Effector memory CD4-positive, alpha-beta T cell (primary cell): ENCODE measurements at regions not wholly inside any gene's neighbourhood (a gene's known extent, or its start where the extent isn't known, plus 50 kb on each side); places are given as distances from the start of the nearest gene placed in this dataset.

Experiments used
- DNase-seq, 3 donors: peaks; one replicate each; pipeline ENCODE4 v3.0.0-alpha.2; 2020
- H3K27ac ChIP-seq: 2 replicates; pipeline ENCODE4 v1.7.0; 2013; ENCODE audit warnings: mild to moderate bottlenecking, low read length, moderate library complexity; ENCODE audit not compliant: insufficient read depth, poor library complexity, severe bottlenecking
- H3K27me3 ChIP-seq: replicated peaks from 2 replicates; pipeline ENCODE4 v1.7.0; 2013; ENCODE audit warnings: mild to moderate bottlenecking, low read length; ENCODE audit not compliant: insufficient read depth, control insufficient read depth, poor library complexity, severe bottlenecking
- H3K36me3 ChIP-seq: 2 replicates; pipeline ENCODE4 v1.7.0; 2013; ENCODE audit warnings: mild to moderate bottlenecking, low read length, moderate library complexity; ENCODE audit not compliant: control insufficient read depth, insufficient read depth
- H3K4me1 ChIP-seq: 2 replicates; pipeline ENCODE4 v1.7.0; 2013; ENCODE audit warnings: low read length, mild to moderate bottlenecking; ENCODE audit not compliant: control insufficient read depth, insufficient read depth, poor library complexity, severe bottlenecking
- H3K4me3 ChIP-seq: 2 replicates; pipeline ENCODE4 v1.7.0; 2013; ENCODE audit warnings: low read length, low read depth, mild to moderate bottlenecking; ENCODE audit not compliant: insufficient read depth, poor library complexity, severe bottlenecking
- H3K9me3 ChIP-seq: 2 replicates; pipeline ENCODE4 v1.7.0; 2013; ENCODE audit warnings: mild to moderate bottlenecking, low read length, moderate library complexity; ENCODE audit not compliant: control insufficient read depth

DNA sequence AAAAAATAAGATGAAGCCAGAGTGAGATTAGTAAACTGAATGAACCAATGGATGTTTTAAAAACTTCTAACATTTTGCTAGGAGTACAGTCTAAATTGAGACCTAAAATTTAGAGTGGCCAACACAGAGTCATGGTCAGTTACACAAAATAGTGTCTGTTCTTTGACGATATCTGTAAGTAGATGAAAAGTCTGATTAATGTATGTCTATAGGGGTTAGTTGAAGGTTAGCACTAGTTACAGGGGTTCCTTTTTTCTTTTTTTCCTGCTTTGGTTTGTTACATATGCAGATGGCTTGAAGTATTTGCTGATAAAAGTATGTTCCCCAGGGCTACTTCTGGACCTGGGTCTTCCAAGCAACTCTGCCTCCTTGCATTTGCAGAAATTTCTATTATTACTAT is 90.1 kb upstream of the MTPN start:
- H3K9me3 ChIP-seq: no peaks in the 10 kb centered on the region
- H3K4me1 ChIP-seq: no peaks in the 10 kb centered on the region
- H3K4me3 ChIP-seq: no peak overlapping the region
- H3K27me3 ChIP-seq: no peaks in the 10 kb centered on the region
- H3K27ac ChIP-seq: no peak overlapping the region
- DNase-seq: no peak
- no peaks in the 10 kb centered on the region for H3K36me3 ChIP-seq

DNA sequence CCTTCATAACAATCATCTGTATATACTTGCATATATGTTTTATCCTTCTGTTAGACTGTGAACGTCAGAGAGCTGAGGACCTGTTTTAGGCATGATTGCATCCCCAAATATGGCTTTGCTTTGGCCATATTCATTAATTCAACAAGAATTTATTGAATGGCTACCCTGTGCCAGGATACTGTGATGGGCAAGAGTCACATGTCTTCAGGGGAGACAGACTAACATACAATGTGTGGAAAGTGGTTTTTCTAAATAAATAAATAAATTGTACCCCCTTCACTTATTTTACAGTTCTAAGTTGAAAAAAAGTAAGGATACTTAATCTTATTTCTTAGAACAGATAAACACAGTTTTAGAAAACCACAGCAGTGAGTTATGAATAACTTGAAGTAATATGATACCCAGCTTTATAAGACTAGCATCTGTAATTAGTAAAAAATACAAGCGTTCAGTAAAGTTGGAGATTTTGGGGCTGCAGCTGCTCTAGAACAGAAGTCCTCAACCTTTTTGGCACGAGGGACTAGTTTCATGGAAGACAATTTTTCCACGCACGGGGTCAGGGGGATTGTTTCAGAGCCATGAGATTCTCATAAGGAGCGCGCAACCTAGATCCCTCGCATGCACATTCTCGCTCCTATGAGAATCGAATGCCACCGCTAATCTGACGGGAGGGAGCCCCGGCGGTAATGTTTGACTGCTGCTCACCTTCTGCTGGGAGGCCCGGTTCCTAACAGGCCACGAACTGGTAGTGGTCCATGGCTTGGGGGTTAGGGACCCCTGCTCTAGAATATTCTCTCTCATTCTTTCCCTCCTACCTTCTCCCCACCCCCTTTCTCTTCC is 89.4 kb upstream of the MTPN start:
- Histone ChIP-seq H3K9me3 (no peaks in the 10 kb centered on the region), H3K4me3 (no peak overlapping the region), H3K4me1 (no peaks in the 10 kb centered on the region), H3K27ac (no peak overlapping the region), H3K36me3 (no peaks in the 10 kb centered on the region), H3K27me3 (no peaks in the 10 kb centered on the region)
- no peak for DNase-seq

DNA sequence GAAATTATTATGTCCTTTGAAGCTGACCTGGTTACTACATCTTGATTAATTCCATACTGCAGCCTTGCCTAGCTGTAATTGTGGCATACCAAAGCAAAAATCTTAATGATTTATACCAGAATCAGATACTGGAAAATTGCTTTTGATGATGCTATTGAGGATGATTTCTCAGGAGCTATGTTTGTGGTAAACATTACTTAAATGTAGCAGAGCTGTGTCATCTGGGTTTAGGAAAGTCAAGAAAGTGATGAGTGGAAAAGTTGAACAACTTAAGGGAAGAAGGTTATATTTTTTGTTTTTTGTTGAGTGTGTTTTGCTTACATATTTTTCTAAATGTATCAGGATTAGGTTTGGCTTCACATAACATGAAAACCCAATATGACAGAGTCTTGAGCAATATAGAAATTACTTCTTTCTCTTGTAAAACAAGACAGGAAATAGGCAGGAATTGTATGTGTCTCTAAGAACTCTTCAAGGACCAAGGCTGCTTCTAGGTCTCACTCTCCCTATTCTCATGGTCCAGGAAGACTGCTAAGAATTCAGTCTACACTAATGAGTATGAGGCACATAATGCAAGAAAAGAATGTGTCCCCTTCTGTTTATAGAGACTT is 87.6 kb upstream of the MTPN start:
- H3K36me3 ChIP-seq: no peaks in the 10 kb centered on the region
- H3K4me1 ChIP-seq: no peaks in the 10 kb centered on the region
- no peaks in the 10 kb centered on the region for H3K27me3 ChIP-seq
- DNase-seq: no peak
- H3K9me3 ChIP-seq: no peaks in the 10 kb centered on the region
- H3K27ac ChIP-seq: no peak overlapping the region
- no peak overlapping the region for H3K4me3 ChIP-seq

DNA sequence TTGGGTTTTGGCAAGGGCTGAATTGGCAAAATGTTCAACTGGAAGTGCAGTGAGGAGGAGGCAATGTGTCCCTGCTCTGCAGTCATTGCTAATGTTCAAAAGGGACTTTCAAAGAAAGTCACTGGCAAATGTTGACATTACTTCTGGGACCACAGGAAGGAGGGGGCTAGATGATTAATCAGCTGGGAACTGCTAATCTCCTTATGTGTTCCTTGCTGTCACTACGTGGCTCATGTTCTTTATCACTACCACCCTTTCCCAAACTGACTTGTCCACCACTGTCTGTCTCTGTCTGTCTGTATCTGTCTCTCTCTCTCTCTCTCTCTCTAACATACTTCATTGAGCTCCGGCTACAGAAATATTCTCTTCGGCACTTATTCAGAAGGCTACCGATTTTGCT is 86.9 kb upstream of the MTPN start:
- Histone ChIP-seq H3K4me1 (no peaks in the 10 kb centered on the region), H3K27me3 (no peaks in the 10 kb centered on the region), H3K9me3 (no peaks in the 10 kb centered on the region), H3K27ac (no peak overlapping the region), H3K36me3 (no peaks in the 10 kb centered on the region), H3K4me3 (no peak overlapping the region)
- no peak for DNase-seq

DNA sequence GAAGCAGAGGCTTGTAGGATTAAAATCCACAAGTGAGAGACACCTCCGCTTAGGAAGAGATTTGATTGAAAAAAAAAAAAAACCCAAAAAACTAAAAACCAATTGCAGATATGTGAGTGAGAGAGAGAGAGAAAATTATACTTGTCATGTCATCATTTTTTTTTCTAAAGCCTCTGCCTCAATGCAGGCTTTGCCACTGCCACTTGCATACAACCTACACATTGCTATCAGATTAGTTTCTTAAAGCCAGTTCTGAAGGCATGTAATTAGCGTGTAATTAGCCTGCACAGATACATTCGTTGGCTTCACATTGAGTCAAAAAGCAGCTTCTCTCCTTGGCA is 86.1 kb upstream of the MTPN start:
- Histone ChIP-seq H3K4me1 (no peaks in the 10 kb centered on the region), H3K4me3 (no peak overlapping the region), H3K9me3 (no peaks in the 10 kb centered on the region), H3K36me3 (no peaks in the 10 kb centered on the region), H3K27ac (no peak overlapping the region), H3K27me3 (no peaks in the 10 kb centered on the region)
- no peak for DNase-seq

DNA sequence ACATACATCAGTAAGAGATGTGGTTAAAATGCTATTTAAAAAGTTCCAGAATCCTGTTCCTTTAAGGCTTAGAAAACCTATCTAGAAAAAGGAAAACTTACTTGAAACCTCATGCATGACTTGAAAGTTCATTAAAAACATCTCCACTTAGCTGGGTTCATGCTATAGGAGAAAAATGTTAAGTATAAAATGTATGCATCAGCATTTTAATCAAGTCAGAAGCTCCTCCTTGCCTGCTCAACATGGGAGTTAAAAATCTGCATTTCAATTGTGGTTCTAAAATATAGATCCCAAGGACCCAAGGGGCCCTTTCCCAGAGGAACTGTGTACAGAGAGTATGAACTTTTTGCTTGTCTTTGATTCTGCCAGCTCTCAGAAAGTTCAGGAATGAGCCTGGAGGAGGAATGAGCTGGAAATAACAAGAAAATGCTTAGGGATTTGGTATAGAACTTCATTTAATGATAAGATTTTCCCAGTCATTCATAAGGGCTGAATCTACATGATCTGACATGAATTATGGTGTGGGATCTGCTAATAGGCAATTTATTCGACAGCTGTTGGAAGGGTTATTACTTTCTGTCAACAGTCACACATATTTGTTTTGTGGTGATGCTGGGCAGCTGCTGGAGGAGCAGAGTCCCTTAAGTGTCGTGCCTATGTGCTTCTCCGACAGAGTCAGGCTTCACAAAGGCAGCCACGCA is 85.6 kb upstream of the MTPN start:
- Histone ChIP-seq H3K27ac (no peak overlapping the region), H3K4me1 (no peaks in the 10 kb centered on the region), H3K27me3 (no peaks in the 10 kb centered on the region), H3K9me3 (no peaks in the 10 kb centered on the region), H3K4me3 (no peak overlapping the region), H3K36me3 (no peaks in the 10 kb centered on the region)
- no peak for DNase-seq

DNA sequence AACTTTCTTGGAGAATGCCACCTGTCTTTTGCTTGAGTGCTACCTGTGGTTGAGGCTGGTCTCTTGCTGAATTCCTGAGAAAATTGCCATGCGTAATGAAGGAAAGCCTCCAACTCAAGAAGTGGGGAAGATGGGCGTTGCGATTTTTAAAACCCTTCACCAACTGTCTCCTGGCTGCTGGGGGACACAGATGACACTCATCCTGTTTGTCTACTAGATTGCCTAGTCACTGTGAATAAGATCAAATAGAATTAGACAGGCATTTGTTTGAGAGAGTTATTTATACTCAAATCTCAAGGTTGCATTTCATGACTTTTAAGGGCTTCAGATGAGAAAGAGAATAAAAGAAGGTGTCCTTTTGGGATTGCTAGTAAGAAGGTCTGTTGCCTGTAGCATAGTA is 84.3 kb upstream of the MTPN start:
- Histone ChIP-seq H3K36me3 (no peaks in the 10 kb centered on the region), H3K4me3 (no peak overlapping the region)
- no peak for DNase-seq

DNA sequence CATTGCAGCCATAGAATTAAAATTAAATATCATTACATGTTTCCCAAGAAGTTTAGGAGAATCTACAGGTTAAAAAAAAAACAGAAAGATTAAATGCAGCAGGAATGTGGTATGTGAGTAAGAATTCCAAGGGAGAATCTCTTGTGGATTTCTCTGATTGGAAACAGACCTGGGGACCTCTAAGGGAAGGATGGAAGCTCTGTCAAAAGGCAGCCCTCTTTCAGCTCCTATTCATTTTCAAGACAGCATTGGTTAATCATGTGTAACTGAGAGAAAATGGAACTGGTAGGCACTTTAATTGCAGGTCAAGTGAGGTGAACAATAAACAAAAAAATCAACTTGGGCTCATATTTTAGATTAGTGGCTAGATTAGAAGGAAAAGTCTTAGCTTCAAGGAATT is 81.4 kb upstream of the MTPN start:
- DNase-seq: no peak

More for the DNA sequence above, 84.3 kb upstream of the MTPN start:
- no peak overlapping the region for H3K27ac ChIP-seq
- no peaks in the 10 kb centered on the region for H3K4me1 ChIP-seq
- no peaks in the 10 kb centered on the region for H3K9me3 ChIP-seq
- H3K27me3 ChIP-seq: no peaks in the 10 kb centered on the region

DNA sequence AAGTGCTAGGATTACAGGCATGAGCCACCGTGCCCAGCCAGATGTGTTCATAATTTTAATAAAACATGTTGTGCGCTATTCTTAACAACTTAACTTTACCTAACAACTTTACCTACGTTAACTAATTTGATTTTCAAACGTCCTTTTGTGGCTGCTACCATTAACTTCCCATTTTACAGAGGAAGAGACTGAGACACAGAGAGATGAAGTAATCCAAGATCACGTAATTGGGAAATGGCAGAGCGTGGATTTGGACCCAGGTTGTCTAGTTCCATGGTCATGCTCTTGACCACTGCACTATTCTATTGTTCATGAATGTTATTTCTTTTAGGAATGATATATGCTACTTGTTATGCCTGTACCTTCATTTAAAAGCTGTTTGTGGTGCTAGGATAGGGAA is 80.3 kb upstream of the MTPN start:
- Histone ChIP-seq H3K27me3 (no peaks in the 10 kb centered on the region), H3K9me3 (no peaks in the 10 kb centered on the region), H3K36me3 (no peaks in the 10 kb centered on the region), H3K4me3 (no peak overlapping the region), H3K4me1 (no peaks in the 10 kb centered on the region), H3K27ac (no peak overlapping the region)
- DNase-seq: no peak

More for the DNA sequence above, 81.4 kb upstream of the MTPN start:
- H3K27ac ChIP-seq: no peak overlapping the region
- H3K27me3 ChIP-seq: no peaks in the 10 kb centered on the region
- no peak overlapping the region for H3K4me3 ChIP-seq
- no peaks in the 10 kb centered on the region for H3K9me3 ChIP-seq
- H3K4me1 ChIP-seq: no peaks in the 10 kb centered on the region
- H3K36me3 ChIP-seq: no peaks in the 10 kb centered on the region

DNA sequence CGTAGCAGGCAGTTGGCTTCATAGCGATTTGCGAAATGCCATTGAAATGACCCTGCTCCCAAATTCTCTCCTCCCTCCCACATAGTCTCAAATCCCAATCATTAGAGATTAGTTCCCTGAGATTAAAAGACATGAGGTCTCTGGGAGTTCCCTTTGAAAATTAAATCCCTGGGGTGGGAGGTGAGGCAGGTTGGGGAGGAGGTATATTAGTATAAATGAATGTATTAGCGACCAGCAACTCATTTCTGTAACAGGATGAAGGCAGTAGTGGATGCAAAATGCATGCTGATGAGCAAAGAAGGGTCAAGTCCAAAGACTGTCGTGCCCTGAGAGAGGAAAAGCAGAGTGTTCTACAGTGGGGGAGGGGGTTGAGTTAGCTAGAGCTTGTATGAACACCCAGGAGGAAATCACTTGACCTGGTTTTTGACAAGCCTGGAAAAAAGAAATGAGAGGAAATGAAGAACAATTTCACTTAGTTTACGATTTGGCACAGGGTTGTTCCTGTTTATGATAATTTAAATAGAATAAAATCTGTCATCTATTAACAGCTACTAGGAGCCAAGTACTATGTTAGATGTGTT is 79.6 kb upstream of the MTPN start:
- DNase-seq: no peak
- Histone ChIP-seq H3K4me1 (no peaks in the 10 kb centered on the region), H3K9me3 (no peaks in the 10 kb centered on the region), H3K27ac (no peak overlapping the region), H3K27me3 (no peaks in the 10 kb centered on the region), H3K4me3 (no peak overlapping the region), H3K36me3 (no peaks in the 10 kb centered on the region)
